ENCODE measurements at regions not wholly inside any gene's neighbourhood (a gene's known extent, or its start where the extent isn't known, plus 50 kb on each side); places are given as distances from the start of the nearest gene placed in this dataset.
A peak's percentile ranks its signal among the peaks of the same experiment; 100 is the strongest.

DNA sequence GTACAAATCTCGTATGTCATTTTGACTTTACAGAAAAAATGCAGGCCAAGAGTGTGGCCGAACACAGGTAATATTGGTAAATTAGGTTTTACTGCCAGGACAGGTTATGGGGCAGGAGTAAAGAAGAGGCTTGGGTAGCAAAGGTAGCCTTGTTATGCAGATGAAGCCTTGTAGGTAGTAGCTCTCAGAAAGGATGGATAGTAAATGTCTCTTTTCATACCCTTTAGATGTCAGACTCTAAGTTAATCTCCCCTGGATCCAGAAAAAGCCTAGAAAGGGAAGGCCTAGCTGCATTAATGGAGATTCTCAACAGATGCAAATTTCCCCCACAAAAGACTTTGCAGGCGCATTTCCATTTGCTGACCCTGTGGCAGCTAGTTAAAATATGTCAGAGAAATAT, 1445.1 kb upstream of the CADM2 start:
- no peak for DNase-seq (ENCODE audit: low spot score)

DNA sequence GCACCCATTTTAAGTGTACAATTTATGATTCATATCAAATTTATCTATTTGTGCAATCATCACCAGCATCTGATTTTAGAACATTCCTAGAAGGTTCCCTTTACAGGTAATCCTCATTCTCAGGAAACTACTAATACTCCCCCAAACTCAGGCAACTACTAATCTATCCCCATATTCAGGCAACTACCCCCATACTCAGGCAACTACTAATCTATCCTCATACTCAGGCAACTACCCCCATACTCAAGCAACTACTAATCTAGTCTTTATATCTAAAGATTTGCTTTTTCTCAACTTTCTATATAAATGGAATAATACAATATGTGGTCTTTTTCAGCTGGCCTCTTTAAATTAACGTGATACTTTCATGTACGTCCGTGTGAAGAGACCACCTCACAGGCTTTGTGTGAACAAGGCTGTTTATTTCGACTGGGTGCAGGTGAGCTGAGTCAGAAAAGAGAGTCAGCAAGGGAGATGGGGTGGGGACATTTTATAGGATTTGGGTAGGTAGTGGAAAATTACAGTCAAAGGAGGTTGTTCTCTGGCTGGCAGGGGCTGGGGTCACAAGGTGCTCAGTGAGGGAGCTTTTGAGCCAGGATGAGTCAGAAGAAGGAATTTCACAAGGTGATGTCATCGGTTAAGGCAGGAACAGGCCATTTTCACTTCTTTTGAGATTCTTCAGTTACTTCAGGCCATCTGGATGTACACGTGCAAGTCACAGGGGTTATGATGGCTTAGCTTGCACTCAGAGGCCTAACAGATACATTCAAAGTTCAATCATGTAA, 1444.5 kb upstream of the CADM2 start:
- no peak for DNase-seq (ENCODE audit: low spot score)

DNA sequence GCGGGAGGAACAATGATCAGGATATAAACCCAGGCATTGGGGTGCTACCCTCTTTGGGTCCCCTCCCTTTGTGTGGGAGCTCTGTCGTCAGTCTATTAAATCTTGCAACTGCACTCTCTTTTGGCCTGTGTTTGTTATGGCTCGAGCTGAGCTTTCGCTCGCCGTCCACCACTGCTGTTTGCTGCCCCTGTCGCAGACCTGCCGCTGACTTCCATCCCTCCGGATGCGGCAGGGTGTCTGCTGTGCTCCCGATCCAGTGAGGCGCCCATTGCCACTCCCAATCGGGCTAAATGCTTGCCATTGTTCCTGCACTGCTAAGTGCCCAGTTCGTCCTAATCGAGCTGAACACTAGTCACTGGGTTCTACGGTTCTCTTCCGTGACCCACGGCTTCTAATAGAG, 1443.7 kb upstream of the CADM2 start:
- DNase-seq (ENCODE audit: low spot score): no peak

DNA sequence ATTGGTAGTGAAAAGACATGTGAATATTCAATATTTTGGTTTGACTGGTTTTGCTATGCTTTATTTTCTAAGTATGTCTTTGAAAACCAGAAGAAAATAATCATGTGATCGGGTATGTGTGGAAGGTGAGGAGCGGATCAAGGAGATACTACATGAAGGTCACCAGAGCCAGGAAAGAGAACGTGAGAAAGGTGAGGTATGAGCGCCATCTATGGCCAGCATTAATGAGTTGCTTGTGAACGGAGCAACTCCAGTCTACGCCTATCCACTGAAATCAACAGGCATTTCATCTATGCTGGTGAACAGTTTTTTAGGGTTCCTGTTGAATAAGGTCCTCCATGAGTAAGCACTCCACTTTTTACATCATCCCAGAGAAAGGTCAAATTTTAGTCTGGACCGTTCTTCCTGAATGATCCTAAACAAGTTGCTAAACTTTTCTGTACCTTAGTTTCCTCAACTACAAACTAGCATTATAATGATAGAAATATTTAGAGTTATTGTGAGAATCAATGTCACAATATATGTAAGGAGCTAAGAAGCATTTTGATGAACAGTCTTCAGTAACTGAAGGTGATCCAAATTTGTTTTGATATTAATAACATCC, 1435.2 kb upstream of the CADM2 start:
- DNase-seq (ENCODE audit: low spot score): no peak

DNA sequence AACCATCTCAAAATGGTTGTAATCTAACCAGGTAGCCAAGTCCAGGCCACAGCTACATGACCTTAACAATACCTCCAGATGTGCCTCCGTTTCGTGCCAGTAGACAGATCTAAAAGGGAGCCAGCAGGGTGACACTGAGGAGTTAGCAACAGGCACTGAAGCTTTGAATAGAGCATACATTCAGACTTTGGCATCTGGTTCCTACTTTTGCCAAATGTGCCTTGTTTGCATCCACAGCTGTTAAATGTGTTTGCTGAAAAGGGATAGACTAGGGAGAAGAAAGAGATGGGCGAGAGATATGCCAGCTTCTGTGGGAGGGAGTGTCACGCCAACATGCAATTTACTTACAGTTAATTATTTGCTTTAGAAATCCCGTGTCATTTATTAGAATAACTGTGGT, 1433.9 kb upstream of the CADM2 start:
- no peak for DNase-seq (ENCODE audit: low spot score)

DNA sequence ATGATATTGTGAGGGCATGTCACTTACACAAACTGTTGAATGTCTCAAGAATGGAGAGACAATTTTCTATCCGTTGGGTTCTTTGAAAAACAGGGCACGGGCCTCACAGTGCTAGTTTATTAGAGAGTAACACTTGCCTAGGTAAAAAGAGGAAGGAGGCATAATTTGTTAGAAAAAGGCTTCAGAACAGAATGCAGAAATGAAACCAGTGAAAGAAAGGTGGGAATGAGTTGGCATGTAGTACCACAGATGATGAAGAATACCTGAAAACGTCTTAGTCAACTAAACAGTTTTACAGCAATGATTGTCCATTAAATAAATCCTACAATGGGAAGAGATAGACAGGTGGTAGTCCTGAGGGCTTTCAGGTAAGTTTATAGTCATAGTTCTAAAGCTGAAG, 1399.7 kb upstream of the CADM2 start:
- no peak for DNase-seq (ENCODE audit: low spot score)

DNA sequence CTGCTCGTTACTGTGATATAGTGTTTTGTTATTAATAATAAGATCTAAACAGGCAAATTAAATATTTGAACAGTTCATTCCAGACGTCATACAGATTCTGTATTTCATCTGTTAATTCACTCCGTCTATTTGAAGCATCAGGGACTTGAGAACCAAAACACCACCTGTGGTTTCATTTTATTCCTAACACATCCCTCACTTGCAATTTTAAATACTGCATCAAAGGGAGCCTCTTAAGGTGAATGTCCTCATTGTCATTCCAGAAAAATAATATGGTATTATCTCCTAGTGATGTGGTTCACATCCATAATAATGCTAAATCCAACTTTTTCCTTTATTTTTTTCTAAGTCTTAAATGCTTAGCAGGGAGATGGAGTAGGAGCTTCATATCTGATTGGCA, 1390.9 kb upstream of the CADM2 start:
- DNase-seq (ENCODE audit: low spot score): no peak

DNA sequence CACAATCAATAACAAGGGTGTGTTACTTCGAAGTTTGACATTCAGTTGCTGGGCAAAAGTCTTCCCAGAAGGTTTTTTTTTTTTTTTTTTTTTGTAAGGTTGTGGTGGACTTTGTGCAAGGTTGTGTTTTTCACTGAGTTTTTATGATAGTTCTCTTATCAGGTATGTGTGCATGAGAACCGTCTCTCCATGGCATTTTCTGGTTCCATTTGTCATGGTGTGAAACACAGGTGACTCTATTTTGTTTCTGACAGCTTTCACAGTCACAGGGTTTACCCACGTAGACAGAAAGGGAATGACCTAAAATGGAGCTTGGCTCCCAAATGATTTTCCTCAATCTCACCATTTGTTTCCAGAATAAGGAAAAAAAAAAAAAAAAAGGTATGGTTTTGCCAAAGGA, 1377.2 kb upstream of the CADM2 start:
- DNase-seq (ENCODE audit: low spot score): no peak

DNA sequence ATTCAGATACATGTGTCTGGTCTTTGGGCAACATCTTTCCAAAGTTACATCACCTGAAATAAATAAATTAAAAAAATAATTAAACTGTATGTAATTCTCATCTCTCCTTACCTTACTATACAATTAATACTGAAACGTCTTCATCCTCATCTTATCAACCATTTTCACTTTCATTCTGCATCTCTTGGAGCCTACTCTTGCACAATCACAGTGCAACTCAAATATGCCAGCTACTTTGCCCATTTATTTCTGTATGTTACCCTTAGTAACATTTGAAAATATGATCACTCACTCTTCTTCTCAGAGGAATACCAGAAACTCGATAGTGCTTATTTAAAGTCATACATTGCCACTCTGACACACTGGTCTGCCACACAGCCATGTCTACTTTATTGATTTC, 1357.1 kb upstream of the CADM2 start:
- DNase-seq (ENCODE audit: low spot score): no peak

DNA sequence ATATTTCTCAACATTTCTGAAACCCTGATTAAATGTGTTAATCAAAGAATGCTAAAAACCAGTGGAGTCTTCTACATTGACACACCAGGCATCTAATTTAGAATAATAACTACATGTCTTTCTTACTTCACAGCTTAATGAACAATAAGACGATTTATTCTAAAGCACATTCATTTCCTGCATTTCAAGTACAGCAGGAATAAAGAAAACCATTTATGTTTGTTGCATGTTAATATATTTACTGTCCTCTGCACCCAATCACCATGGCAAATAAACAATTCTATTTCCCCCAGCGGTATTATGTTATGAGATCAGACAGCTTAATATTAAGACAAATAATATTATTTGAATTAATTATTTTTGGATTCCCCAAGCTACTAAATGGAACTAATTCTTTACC, 1336.3 kb upstream of the CADM2 start:
- no peak for DNase-seq (ENCODE audit: low spot score)

DNA sequence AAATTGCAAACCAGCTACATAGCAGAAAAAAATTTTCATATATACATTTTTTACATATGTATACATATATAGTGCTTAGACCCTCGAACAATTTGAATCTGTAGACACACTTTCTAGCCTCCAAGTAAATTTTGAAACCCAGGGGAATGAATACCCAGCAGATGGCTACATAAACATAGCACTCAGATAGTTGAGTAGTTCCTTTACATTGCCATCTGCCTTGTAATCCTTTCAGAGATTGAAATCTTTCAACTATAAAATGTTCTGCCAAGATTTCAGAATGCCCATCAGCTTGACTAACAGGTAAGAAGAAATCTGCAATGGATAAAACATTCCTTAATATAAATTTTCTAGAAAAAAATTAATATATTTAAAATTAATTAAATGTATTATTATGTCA, 1333.5 kb upstream of the CADM2 start:
- DNase-seq (ENCODE audit: low spot score): no peak

DNA sequence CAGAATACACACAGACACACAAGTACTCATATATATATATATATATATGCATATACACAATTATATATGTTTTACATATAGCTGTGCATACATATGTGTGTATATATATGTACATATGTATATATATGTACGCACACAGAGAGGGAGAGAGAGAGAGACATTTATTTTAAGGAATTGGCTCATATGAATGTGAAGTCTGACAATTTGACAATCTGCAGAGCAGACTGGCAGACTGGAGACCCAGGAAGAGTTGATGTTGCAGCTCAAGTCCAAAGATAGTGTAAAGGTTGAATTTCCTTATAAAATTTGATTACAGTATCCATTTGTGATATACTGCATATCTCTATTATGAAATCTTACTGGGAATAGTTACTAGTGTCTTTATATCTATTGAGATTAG, 1330.3 kb upstream of the CADM2 start:
- no peak for DNase-seq (ENCODE audit: low spot score)

DNA sequence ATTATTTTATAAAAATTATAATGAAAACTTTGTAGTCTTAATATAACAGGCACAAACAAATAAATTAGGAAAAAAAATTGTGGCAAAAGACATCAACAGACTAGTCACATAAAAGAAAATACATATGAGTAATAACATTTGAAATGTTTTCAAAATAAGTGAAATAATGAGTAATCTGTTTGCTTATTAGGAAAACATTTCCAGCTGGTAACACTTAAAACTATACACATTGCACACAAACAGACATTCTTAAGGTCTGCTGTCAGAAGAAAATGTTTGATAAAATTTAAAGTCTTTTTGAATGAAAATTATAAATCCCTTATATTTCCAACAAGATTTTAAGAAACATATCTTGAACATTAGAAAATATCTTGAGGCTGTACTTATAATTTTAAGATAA, 1326.3 kb upstream of the CADM2 start:
- DNase-seq (ENCODE audit: low spot score): no peak

DNA sequence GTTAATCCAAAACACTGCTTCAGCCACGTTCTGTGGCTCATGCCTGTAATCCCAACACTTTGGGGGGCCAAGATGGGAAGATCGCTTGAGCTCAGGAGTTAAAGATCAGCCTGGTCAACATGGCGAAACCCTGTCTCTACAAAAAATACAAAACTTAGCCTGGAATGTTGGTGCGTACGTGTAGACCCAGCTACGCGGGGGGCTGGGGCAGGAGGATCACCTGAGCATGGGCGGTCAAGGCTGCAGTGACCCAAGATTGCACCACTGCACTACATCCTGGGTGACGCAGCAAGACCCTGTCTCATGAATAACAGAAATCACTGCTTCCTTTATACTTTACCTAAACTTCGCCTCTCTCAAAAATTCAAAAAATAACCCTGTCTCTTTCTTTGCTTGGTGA, 1325.0 kb upstream of the CADM2 start:
- DNase-seq (ENCODE audit: low spot score): no peak

DNA sequence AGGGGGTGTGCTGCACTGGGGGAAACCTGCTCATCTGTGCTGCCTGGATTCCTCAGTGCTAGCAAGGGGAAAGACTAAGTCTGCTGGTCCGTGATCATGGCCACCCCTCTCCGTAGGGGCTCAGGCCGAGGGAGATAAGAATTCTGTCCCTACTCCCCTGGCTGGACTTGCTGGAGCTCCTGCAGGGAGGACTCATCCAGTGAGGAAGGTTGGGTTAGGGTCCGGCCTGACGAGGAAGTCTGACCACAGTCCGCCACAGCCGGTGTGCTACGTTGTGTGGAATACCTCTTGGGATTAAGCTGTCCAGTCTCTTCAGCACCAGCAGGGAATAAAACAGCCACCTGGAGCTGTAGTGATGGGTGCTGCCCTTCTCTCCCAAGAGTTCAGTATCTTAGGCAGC, 1309.1 kb upstream of the CADM2 start:
- DNase-seq (ENCODE audit: low spot score): peak; percentile 49

DNA sequence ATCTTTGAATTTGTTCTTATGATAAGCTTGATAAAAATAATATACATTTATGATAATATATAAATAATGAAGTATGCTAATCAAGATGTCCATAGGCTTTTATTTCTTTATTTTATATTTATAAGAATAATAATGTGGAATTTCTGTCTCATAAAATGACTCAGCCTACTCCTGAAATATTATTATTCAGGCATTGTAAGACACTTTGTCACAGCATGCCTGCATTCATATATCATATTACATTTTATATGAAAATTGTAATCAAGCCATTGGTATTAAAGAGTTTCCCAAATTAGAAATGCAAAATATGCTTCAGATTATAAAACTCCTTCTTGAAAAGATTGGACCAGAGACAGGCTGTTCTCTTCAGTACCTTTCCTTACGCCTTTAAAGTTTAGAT, 1303.7 kb upstream of the CADM2 start:
- no peak for DNase-seq (ENCODE audit: low spot score)

DNA sequence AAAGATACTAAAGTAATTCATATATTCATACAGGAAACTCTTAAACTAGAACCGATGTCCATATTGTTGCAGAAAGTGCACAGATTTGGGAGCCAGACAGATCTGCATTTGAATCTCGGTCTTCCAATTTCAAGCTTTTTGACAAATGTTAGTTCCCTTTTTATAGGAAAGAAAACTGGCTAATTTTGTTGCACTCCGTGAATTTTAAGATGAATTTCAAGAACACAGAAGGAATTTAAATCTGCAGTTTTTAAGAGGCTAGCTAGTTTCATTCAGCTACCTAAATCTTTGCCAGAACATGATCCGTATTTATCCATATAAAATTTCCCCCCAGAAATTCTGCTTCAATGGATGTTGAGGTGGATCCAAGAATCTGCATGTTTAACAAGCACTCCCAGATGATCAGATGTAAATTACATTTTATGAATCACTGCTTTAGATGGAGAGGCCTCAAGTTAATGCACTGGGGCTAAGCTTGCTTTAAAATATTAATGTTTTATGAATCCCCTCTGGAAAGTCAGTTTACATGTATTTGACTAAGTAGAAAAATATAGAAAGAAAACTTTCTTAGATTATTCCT, 1296.3 kb upstream of the CADM2 start:
- no peak for DNase-seq (ENCODE audit: low spot score)

DNA sequence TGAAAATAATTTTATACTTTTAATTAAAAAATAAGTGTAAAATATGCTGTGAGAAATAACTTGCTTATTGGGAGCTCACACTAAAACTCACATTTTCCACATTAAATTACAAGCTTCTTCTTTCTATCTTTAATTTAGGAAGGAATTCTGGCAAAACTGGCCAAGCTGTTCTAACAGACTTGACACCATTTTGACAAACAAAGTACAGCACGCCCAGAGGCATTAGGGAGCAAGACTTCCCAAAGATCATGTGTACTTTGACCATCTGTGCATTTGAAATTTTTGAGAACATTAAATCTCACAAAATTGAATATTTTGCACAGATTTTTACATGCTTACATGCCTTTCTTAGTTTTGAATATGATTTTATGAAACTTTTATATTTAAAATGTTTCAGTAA, 1288.4 kb upstream of the CADM2 start:
- DNase-seq (ENCODE audit: low spot score): no peak

DNA sequence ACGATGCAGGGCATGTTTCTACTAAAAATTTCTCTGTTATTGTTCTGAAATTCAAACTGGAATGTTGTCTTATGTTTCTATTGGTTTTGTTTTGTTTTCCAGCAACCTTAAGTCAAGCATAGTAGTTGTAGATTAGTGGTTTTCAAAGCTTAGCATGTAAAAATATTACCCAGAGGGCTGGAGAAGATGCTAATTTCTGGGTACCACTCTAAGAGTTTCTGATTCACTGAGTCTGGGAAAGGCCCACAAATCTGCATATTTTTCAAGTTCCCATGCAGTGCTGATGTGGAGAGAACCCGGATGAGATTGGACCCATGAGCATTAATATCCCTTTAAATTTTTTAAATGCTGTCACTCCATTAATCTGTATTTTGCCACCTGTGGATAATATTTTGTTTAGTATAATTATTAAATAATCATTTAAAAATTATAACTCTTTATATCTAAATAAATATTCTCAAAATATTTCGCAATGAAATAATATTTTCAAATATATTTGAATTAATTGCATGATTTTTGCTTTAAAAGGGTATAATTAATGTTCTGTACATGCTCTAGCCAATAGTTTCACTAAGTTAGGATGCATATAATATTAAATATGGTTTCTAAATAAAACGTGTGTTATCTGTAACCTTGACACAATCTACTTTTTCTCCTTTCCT, 1274.7 kb upstream of the CADM2 start:
- no peak for DNase-seq (ENCODE audit: low spot score)

DNA sequence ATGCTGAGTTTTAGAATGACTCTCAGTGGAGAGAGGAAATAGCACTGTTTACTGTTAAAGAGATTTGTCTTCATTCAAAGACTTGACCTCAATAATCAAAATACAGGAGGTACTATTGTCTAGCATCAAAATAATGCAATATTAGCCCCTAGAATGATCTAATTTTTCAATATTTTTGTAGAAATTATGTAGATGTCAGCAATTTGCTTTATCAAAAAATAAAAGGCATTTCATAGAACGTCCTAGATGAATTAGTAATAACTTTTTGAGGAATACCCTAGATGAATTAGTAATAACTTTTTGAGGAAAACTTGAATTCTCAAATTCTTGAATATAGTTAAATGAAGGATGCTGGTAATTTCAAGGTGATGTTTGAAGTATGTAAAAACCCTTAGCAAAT, 1252.1 kb upstream of the CADM2 start:
- DNase-seq (ENCODE audit: low spot score): no peak

DNA sequence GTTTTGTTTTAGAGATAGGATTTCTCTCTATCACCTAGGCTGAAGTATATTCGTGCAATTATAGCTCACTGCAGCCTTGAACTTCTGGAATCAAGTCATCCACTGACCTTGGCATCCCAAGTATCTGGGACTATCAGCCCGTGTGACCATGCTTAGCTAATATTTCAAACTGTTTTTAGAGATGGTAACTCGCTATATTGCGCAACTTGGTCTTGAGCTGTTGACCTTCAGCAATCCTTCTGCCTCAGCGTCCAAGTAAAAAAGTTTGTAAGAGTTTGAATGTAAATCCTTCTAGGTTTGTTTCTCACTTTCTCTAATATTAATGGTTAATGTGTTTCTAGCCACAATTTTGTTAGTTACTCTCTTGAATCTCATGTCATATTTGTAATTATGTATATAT, 1243.5 kb upstream of the CADM2 start:
- no peak for DNase-seq (ENCODE audit: low spot score)

DNA sequence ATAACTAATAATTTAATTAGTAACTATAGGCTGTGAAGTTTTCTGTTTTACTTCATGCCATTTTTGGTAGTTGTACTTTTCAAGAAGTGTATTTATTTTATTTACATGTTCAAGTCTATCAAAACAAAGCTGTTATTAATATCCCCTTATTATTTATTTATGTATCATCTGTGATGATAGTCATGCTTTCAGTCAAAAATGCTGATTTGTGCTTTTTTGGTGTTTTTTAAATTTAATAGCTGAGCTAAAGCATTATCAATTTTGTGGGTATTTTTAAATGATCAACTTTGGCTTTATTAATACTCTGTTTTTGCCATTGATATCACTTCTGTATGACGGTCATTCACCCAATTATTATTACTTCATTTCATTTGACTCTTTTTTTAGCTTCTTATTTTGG, 1229.2 kb upstream of the CADM2 start:
- no peak for DNase-seq (ENCODE audit: low spot score)

DNA sequence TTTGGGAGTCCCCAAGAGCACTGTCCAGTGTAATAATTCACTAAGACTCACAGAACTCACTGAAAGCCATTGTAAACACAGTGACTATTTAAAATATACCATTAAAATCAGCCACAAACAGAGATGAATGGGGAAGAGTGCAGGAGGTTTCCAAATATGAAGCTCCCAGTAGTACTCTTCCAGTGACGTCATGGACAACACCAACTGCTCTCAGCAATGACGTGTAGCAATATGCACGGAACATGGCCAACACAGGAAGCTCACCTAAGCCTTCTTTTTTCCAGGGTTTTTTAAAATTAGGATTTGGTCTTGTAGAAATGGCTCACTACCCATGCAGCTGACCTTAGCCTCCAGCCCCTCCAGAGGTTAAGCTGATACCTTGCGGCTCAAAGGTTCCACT, 1224.1 kb upstream of the CADM2 start:
- no peak for DNase-seq (ENCODE audit: low spot score)

Measured in mesenteric fat pad (tissue), 1 donor.